ENCODE measurements at regions not wholly inside any gene's neighbourhood (a gene's known extent, or its start where the extent isn't known, plus 50 kb on each side); places are given as distances from the start of the nearest gene placed in this dataset.

GRCh38 chrX:115378471-115378870, 89.0 kb downstream of the LUZP4 start:
- TF ChIP-seq POLR2AphosphoS5 (IDR thresholded peaks at IDR 0.05; ENCODE audit: low read depth, low read length) (no peak), PAX5 (IDR thresholded peaks at IDR 0.05; ENCODE audit: insufficient read depth, low read length, severe bottlenecking) (no peak), POLR2A (IDR thresholded peaks at IDR 0.05; ENCODE audit: low read depth, low read length) (no peak), TAF1 (IDR thresholded peaks at IDR 0.05; ENCODE audit: low read depth, low read length) (no peak)

All from GM12891 (cell line).